GM19455 (cell line): ENCODE measurements at regions not wholly inside any gene's neighbourhood (a gene's known extent, or its start where the extent isn't known, plus 50 kb on each side); places are given as distances from the start of the nearest gene placed in this dataset.

ENCODE experiments used
- ATAC-seq: cut with Tn5 transposase; IDR thresholded peaks from one replicate; pipeline ENCODE4 v1.9.1; 2021; ENCODE audit not compliant: unreplicated experiment

- ATAC-seq: no peak
These were observed 53.8 kb upstream of the ASB18 start for GRCh38 chr2:236317938-236318396.

GRCh38 chr2:236318401-236318800, 54.2 kb upstream of the ASB18 start:
- ATAC-seq: no peak

- ATAC-seq: no peak
These were observed 54.8 kb upstream of the ASB18 start for GRCh38 chr2:236319036-236319435.

GRCh38 chr2:236321415-236321814, 57.2 kb upstream of the ASB18 start:
- no peak for ATAC-seq

- ATAC-seq: no peak
These were observed 69.4 kb upstream of the ASB18 start for GRCh38 chr2:236333417-236334121.

- ATAC-seq: no peak
These were observed 70.1 kb upstream of the ASB18 start for GRCh38 chr2:236334122-236334876.

- no peak for ATAC-seq
These were observed 71.7 kb upstream of the ASB18 start for GRCh38 chr2:236335696-236336574.

GRCh38 chr2:236336575-236337464, 72.6 kb upstream of the ASB18 start:
- no peak for ATAC-seq

- ATAC-seq: no peak
These were observed 73.5 kb upstream of the ASB18 start for GRCh38 chr2:236337465-236338325.

- ATAC-seq: no peak
These were observed 74.4 kb upstream of the ASB18 start for GRCh38 chr2:236338495-236339184.

GRCh38 chr2:236340251-236340650, 76.0 kb upstream of the ASB18 start:
- ATAC-seq: no peak

GRCh38 chr2:236341067-236341466, 76.9 kb upstream of the ASB18 start:
- no peak for ATAC-seq

GRCh38 chr2:236341721-236342120, 77.5 kb upstream of the ASB18 start:
- no peak for ATAC-seq

GRCh38 chr2:236342507-236342906, 78.3 kb upstream of the ASB18 start:
- no peak for ATAC-seq

GRCh38 chr2:236342951-236343350, 78.7 kb upstream of the ASB18 start:
- ATAC-seq: no peak

- no peak for ATAC-seq
These were observed 79.4 kb upstream of the ASB18 start for GRCh38 chr2:236343400-236344161.

GRCh38 chr2:236344446-236344845, 80.2 kb upstream of the ASB18 start:
- ATAC-seq: no peak

- no peak for ATAC-seq
These were observed 81.0 kb upstream of the ASB18 start for GRCh38 chr2:236345081-236345714.
